ENCODE measurements at regions not wholly inside any gene's neighbourhood (a gene's known extent, or its start where the extent isn't known, plus 50 kb on each side); places are given as distances from the start of the nearest gene placed in this dataset.

DNA sequence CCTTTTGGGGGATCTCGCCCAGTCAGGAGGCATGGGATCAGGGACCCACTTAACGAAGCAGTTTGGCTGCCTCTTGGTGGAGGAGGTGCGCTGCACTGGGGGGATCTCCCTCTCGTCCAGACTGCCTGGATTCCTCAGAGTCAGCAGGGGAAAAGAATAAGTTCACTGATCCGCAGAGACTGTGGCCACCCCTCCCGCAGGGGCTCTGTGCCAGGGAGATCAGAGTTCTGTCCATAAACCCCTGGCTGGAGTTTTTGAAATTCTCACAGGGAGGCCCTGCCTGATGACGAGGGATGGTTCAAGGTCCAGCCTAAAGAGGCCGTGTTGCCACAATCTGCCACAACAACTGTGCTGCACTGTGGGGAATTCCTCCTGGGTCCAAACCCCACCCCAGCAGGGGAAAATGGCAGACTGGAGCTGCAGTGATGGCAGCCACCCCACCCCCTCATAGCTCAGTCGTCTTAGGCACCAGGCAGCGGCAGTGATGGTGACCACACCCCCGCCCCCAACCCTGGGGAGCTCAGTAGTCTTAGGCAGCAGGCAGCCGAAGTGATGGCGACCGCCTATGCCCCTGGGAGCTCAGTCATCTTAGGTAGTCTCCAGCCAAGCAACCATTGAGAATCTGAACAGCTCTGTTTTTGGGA is 273.8 kb upstream of the USP25 start:
- no peaks in the 10 kb centered on the region for H3K4me1 ChIP-seq
- ATAC-seq (no peak), DNase-seq (no peak)
- 91 to 92% methylated on average over 14 of the region's 14 CpGs for WGBS, 2 donors
- H3K36me3 ChIP-seq = no peaks in the 10 kb centered on the region
- TF ChIP-seq, protein P1, sequence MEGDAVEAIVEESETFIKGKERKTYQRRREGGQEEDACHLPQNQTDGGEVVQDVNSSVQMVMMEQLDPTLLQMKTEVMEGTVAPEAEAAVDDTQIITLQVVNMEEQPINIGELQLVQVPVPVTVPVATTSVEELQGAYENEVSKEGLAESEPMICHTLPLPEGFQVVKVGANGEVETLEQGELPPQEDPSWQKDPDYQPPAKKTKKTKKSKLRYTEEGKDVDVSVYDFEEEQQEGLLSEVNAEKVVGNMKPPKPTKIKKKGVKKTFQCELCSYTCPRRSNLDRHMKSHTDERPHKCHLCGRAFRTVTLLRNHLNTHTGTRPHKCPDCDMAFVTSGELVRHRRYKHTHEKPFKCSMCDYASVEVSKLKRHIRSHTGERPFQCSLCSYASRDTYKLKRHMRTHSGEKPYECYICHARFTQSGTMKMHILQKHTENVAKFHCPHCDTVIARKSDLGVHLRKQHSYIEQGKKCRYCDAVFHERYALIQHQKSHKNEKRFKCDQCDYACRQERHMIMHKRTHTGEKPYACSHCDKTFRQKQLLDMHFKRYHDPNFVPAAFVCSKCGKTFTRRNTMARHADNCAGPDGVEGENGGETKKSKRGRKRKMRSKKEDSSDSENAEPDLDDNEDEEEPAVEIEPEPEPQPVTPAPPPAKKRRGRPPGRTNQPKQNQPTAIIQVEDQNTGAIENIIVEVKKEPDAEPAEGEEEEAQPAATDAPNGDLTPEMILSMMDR (IDR thresholded peaks at IDR 0.05) = no peak
- intact Hi-C loops (cut with DNase I) = no loop called here
- H3K4me3 ChIP-seq = no peak overlapping the region
- no peaks in the 10 kb centered on the region for H3K27me3 ChIP-seq
- H3K27ac ChIP-seq = no peak overlapping the region
- H3K9me3 ChIP-seq = peaks cover 0 to 8% (median 0%) of the 10 kb centered on the region in 11 donors

DNA sequence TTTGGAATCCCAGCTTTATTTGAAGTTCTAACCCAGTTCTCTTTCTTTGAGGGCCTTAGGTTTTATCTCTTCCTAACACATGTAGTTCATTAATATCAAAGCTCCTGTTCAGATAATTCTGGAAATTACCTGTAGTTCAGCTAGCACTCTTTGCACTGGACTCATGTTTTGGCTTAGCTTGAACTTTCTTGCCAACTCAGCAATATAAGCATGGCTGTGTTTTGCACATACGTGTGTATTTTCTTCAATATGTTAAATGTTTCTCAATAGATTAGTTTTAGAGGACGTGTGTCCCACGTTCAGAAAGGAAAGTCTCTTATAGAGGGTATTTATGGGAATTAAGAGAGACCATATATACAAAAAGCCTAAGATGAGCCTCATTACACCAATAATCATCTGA is 271.8 kb upstream of the USP25 start:
- ATAC-seq (no peak), DNase-seq (no peak)
- no peak overlapping the region for H3K27ac ChIP-seq
- 85 to 91% methylated on average over 3 of the region's 3 CpGs for WGBS, 2 donors
- no peaks in the 10 kb centered on the region for H3K36me3 ChIP-seq
- no peaks in the 10 kb centered on the region for H3K4me1 ChIP-seq
- H3K4me3 ChIP-seq = no peak overlapping the region
- no peaks in the 10 kb centered on the region for H3K27me3 ChIP-seq
- H3K9me3 ChIP-seq = no peaks in the 10 kb centered on the region
- intact Hi-C loops (cut with DNase I) = no loop called here
- TF ChIP-seq, protein P1 (IDR thresholded peaks at IDR 0.05) = no peak

DNA sequence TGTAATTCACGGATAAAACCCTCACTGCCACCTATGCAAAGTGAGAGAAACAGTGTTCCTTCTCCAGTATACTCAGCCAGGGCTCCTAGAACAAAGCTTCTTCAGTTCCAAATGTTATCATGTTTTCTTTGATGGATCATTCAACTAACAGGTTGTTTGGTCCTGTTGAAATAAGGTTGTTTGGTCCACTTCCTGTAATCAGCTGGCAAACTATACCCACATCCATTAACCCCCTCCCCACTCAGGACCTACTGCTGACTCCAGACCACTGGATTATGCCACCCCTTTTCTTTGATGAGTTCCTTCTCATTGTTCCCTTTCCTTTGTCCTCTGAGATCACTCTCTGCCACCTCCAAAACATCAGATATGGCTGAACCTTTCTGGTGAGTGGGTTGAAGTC is 267.7 kb upstream of the USP25 start:
- Histone ChIP-seq H3K4me1 (no peaks in the 10 kb centered on the region), H3K36me3 (no peaks in the 10 kb centered on the region), H3K4me3 (no peak overlapping the region), H3K9me3 (no peaks in the 10 kb centered on the region), H3K27ac (no peak overlapping the region), H3K27me3 (no peaks in the 10 kb centered on the region)
- TF ChIP-seq, protein P1 (IDR thresholded peaks at IDR 0.05) = no peak
- intact Hi-C loops (cut with DNase I) = no loop called here
- ATAC-seq = no peak
- WGBS, 2 donors = 66 to 75% methylated on average over 1 of the region's 1 CpG
- no peak for DNase-seq

DNA sequence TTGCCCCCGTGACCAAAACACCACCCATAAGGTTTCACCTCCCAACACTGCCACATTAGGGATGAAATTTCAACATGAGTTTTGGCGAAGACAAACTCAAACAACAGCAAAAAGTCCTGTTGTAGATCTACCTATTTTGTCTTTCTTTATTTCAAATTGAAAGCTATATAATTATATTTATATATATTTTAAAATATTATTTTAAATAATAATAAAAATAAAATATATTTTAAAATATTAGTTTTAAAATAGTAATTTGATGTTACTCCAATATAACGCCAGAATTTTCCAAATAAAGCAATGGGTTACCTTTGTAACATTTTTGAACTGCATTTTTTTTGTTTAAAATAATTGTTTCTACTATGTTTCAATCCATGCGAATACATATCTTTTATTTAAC is 263.5 kb upstream of the USP25 start:
- ATAC-seq (no peak), DNase-seq (no peak)
- 91 to 97% methylated on average over 4 of the region's 4 CpGs for WGBS, 2 donors
- intact Hi-C loops (cut with DNase I) = no loop called here
- H3K27me3 ChIP-seq = no peaks in the 10 kb centered on the region
- no peaks in the 10 kb centered on the region for H3K36me3 ChIP-seq
- no peak overlapping the region for H3K27ac ChIP-seq
- H3K4me3 ChIP-seq = no peak overlapping the region
- TF ChIP-seq, protein P1 (IDR thresholded peaks at IDR 0.05) = no peak
- peaks cover 0 to 12% (median 0%) of the 10 kb centered on the region in 9 donors for H3K4me1 ChIP-seq
- H3K9me3 ChIP-seq = no peaks in the 10 kb centered on the region
